Upper lobe of left lung (tissue), 6 donors: ENCODE measurements at regions not wholly inside any gene's neighbourhood (a gene's known extent, or its start where the extent isn't known, plus 50 kb on each side); places are given as distances from the start of the nearest gene placed in this dataset.
A peak's percentile ranks its signal among the peaks of the same experiment; 100 is the strongest.
"Not testable (repeated sequence)": the region's sequence is repeated elsewhere in the genome, so short reads cannot be mapped to it uniquely, and the experiment has no call there.

Source experiments
- ATAC-seq, 2 donors: fragments of 200-7000 bp; cut with Tn5 transposase; one replicate each; pipeline ENCODE4 v1.9.1; 2022; ENCODE audit warnings: mild to moderate bottlenecking in 2 of 2, moderate library complexity in 2 of 2; ENCODE audit not compliant: low FRiP score in 2 of 2
- DNase-seq, 2 donors: peaks; one replicate each; pipeline ENCODE4 v3.0.0-alpha.2; 2019 to 2020
- H3K27ac ChIP-seq, 4 donors: fragments of 200-600 bp; sonication (generic); one replicate each; pipeline ENCODE4 v1.5.1; 2016 to 2019
- H3K27me3 ChIP-seq, 4 donors: fragments of 200-600 bp; sonication (generic); one replicate each; pipeline ENCODE4 v1.5.1; 2017 to 2019
- H3K36me3 ChIP-seq, 4 donors: fragments of 200-600 bp; sonication (generic); one replicate each; pipeline ENCODE4 v1.5.1; 2016 to 2019
- H3K4me1 ChIP-seq, 4 donors: fragments of 200-600 bp; sonication (generic); one replicate each; pipeline ENCODE4 v1.5.1; 2018 to 2019
- H3K4me3 ChIP-seq, 4 donors: fragments of 200-600 bp; sonication (generic); one replicate each; pipeline ENCODE4 v1.5.1; 2017 to 2019; ENCODE audit warnings: mild to moderate bottlenecking in 2 of 4, moderate library complexity in 1 of 4
- H3K9me3 ChIP-seq, 4 donors: fragments of 200-600 bp; sonication (generic); one replicate each; pipeline ENCODE4 v1.5.1; 2018 to 2019
- EP300 ChIP-seq, 4 donors: sonication (generic); formaldehyde crosslinking; IDR thresholded peaks; one replicate each; pipeline ENCODE4 v1.5.1; 2017; ENCODE audit warnings: antibody characterized with exemption in 4 of 4, control low read depth in 2 of 4
- POLR2A ChIP-seq, 4 donors: fragments of 450-650 bp; IDR thresholded peaks; one replicate each; pipeline ENCODE4 v1.5.1; 2016 to 2017; ENCODE audit warnings: antibody characterized with exemption in 4 of 4, mild to moderate bottlenecking in 2 of 4
- POLR2AphosphoS5 ChIP-seq, 2 donors: sonication (generic); formaldehyde crosslinking; IDR thresholded peaks; one replicate each; pipeline ENCODE4 v1.5.1; 2017; ENCODE audit warnings: antibody characterized with exemption in 2 of 2
- WGBS, 2 donors: methylation state at CpG; one replicate each; pipeline ENCODE4 v1.1.5; 2017 to 2018; 5-methylcytosine and 5-hydroxymethylcytosine counted together
- TF ChIP-seq, protein P1 (sequence below), 6 experiments: fragments of 450-650 bp in 4 of 6; fragments of 200-600 bp in 2 of 6; sonication (generic) in 2 of 6; IDR thresholded peaks; one replicate each; pipeline ENCODE4 v1.5.1; 2016 to 2019; ENCODE audit warnings: antibody characterized with exemption in 6 of 6
- donor health status: DM: no; HTN: no; CAD: no; lungs with moderate emphysema.
- donor health status: DM: no; HTN: yes; CAD: no; lungs with severe emphysema.

DNA sequence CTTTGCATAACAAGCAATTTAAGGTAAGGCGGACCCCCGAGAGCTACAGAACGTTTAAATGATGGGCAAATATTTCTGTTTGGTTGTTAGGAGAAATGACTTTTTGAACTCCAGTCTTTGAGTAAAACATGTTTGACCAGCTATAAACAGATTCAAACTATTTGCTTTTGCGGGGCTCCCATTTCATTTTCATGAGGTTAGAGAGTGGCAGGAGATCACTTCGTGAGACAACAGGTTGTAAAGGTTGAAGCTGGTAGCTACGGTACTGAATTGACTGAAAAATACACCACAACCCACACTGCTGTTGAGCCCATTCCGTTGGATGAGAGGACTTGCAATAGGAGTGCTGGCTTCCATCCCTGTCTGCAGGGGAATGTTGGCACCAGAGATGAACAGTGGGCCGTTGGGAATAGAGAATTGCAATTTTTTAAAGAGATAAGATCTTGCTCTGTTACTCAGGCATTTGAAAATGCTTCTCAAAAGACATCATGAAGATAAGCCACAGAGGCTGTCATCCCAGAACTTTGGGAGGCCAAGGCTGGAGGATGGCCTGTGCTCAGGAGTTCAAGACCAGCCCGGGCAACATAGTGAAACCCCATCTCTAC, 65.7 kb upstream of the CARD11 start:
- DNase-seq (no peak), ATAC-seq (no peak)
- WGBS, 2 donors: 53 to 73% methylated on average over 9 of the region's 9 CpGs

DNA sequence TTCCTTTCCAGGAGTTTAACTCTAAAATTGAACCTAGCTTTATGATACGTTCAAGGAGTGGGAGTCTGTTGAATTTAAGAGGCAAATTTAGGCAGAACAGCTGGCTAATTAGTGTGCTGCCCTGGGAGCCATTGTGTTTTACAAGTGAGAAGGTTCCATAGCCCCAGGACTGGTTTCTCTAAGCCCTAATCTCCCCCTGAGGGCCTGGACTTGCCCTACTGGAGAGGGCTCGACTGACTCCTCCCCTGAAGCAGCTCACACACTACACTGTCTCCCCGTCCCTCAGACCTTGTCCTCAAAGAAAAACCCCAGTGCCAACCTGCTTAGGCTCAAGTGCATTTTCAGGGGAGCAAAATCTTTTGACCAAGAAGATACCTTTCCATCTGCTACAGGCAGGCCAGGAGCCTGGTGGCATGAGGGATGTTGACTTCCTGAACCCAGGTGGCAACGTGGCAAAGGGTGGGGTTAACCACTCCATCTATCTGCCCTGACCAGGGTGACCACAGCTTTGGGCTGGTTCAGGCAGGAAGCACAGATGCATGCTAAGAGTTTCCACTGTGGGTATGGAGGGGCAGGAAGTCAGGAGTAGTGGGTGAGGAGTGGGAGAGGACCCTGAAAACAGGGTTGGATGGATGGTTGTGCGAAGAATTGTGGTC, 68.9 kb upstream of the CARD11 start:
- 39 to 64% methylated on average over 5 of the region's 5 CpGs for WGBS, 2 donors
- ATAC-seq (peak in 1 of 2 donors; percentile 21), DNase-seq (peak in 1 of 2 donors; percentile 22)
- Histone ChIP-seq H3K9me3 (peaks cover 3 to 16% (median 4%) of the 10 kb centered on the region in 4 donors), H3K27ac (no peak overlapping the region), H3K4me3 (no peak overlapping the region), H3K4me1 (no peaks in the 10 kb centered on the region), H3K27me3 (no peaks in the 10 kb centered on the region), H3K36me3 (no peaks in the 10 kb centered on the region)
- TF ChIP-seq POLR2A (IDR thresholded peaks at IDR 0.05) (no peak), POLR2AphosphoS5 (IDR thresholded peaks at IDR 0.05) (peak in 1 of 2 donors; percentile 55), EP300 (IDR thresholded peaks at IDR 0.05) (no peak)

More for the DNA sequence above, 65.7 kb upstream of the CARD11 start:
- Histone ChIP-seq H3K36me3 (no peaks in the 10 kb centered on the region), H3K27me3 (no peaks in the 10 kb centered on the region), H3K4me1 (peaks cover 0 to 3% (median 0%) of the 10 kb centered on the region in 4 donors), H3K27ac (no peak overlapping the region), H3K4me3 (no peak overlapping the region), H3K9me3 (peaks cover 2 to 13% (median 4%) of the 10 kb centered on the region in 4 donors)
- TF ChIP-seq POLR2AphosphoS5 (IDR thresholded peaks at IDR 0.05): no peak
- TF ChIP-seq EP300 (IDR thresholded peaks at IDR 0.05): no peak
- TF ChIP-seq POLR2A (IDR thresholded peaks at IDR 0.05): no peak
- TF ChIP-seq, protein P1, sequence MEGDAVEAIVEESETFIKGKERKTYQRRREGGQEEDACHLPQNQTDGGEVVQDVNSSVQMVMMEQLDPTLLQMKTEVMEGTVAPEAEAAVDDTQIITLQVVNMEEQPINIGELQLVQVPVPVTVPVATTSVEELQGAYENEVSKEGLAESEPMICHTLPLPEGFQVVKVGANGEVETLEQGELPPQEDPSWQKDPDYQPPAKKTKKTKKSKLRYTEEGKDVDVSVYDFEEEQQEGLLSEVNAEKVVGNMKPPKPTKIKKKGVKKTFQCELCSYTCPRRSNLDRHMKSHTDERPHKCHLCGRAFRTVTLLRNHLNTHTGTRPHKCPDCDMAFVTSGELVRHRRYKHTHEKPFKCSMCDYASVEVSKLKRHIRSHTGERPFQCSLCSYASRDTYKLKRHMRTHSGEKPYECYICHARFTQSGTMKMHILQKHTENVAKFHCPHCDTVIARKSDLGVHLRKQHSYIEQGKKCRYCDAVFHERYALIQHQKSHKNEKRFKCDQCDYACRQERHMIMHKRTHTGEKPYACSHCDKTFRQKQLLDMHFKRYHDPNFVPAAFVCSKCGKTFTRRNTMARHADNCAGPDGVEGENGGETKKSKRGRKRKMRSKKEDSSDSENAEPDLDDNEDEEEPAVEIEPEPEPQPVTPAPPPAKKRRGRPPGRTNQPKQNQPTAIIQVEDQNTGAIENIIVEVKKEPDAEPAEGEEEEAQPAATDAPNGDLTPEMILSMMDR (IDR thresholded peaks at IDR 0.05): no peak

GRCh38 chr7:3114917-3115316, 71.2 kb upstream of the CARD11 start:
- DNase-seq: no peak
- H3K4me1 ChIP-seq: no peaks in the 10 kb centered on the region
- 61 to 75% methylated on average over 5 of the region's 5 CpGs for WGBS, 2 donors
- H3K36me3 ChIP-seq: no peaks in the 10 kb centered on the region
- no peaks in the 10 kb centered on the region for H3K27me3 ChIP-seq
- no peak for TF ChIP-seq POLR2AphosphoS5 (IDR thresholded peaks at IDR 0.05)
- no peak for TF ChIP-seq EP300 (IDR thresholded peaks at IDR 0.05)
- TF ChIP-seq, protein P1 (IDR thresholded peaks at IDR 0.05): no peak
- TF ChIP-seq POLR2A (IDR thresholded peaks at IDR 0.05): no peak
- H3K4me3 ChIP-seq: no peak overlapping the region
- no peak for ATAC-seq
- no peak overlapping the region for H3K27ac ChIP-seq
- peaks cover 0 to 11% (median 3%) of the 10 kb centered on the region in 4 donors for H3K9me3 ChIP-seq

DNA sequence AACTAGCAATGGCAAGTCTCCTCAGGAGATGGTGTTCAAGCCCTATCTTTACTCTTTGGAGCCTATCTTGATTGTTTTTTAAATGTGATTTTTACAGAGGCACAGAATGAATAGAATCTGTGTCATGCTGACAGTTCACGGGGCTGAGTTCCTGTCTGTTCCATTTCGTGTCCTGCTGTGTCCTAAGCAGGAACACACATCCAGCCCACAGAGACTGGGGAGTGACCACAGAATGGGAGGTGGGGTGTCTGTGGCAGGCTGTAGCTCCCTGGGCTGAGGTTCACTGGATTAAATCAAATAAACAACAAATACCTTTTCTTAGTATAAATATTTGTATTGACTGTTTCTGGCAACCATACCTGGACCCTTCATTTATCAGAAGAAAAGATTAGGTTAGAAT, 73.4 kb upstream of the CARD11 start:
- ATAC-seq: no peak
- Histone ChIP-seq H3K9me3 (peaks cover 0 to 16% (median 3%) of the 10 kb centered on the region in 4 donors), H3K27ac (no peak overlapping the region), H3K27me3 (no peaks in the 10 kb centered on the region), H3K36me3 (no peaks in the 10 kb centered on the region), H3K4me1 (no peaks in the 10 kb centered on the region), H3K4me3 (peak overlapping the region in 1 of 4 donors; percentile 2)
- WGBS, 2 donors: 13 to 16% methylated on average over 2 of the region's 2 CpGs
- TF ChIP-seq POLR2A (IDR thresholded peaks at IDR 0.05) (no peak), EP300 (IDR thresholded peaks at IDR 0.05) (no peak), POLR2AphosphoS5 (IDR thresholded peaks at IDR 0.05) (no peak)
- TF ChIP-seq, protein P1 (IDR thresholded peaks at IDR 0.05): no peak
- no peak for DNase-seq

- no peak for DNase-seq
- peak overlapping the region in 1 of 4 donors; percentile 23 for H3K4me3 ChIP-seq
- H3K9me3 ChIP-seq: peaks cover 0 to 16% (median 3%) of the 10 kb centered on the region in 4 donors
- TF ChIP-seq POLR2AphosphoS5 (IDR thresholded peaks at IDR 0.05) (no peak), EP300 (IDR thresholded peaks at IDR 0.05) (no peak), POLR2A (IDR thresholded peaks at IDR 0.05) (no peak)
- TF ChIP-seq, protein P1 (IDR thresholded peaks at IDR 0.05): no peak
- H3K27ac ChIP-seq: peak overlapping the region in 1 of 4 donors; percentile 21
- no peaks in the 10 kb centered on the region for H3K27me3 ChIP-seq
- H3K4me1 ChIP-seq: no peaks in the 10 kb centered on the region
- ATAC-seq: no peak
- no peaks in the 10 kb centered on the region for H3K36me3 ChIP-seq
- WGBS, 2 donors: 5 to 6% methylated on average over 8 of the region's 8 CpGs
Measured at GRCh38 chr7:3117488-3118231, 74.0 kb upstream of the CARD11 start.

DNA sequence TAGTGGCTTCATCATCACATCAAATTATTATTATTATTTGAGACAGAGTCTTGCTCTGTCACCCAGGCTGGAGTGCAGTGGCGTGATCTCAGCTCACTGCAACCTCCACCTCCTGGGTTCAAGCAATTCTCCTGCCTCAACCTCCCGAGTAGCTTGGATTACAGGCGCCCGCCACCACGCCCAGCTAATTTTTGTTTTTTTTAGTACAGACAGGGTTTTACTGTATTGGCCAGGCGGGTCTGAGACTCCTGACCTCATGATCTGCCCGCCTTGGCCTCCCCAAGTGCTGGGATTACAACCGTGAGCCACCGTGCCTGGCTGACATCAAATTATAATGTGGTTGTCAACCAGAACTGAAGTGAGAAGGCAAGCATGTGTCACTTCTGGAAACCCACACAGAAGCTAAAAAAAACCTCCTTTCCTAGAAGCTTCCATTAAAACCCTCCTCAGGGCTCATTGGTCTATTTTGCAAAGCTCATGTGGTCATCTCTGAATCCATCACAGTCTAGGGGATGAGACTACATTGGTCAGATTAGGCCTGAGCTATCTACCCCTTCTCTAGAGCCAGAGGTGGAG, 75.8 kb upstream of the CARD11 start:
- H3K4me1 ChIP-seq, DNase-seq: not testable (repeated sequence)

More for the DNA sequence above, 75.8 kb upstream of the CARD11 start:
- not testable (repeated sequence) for H3K4me3 ChIP-seq, H3K36me3 ChIP-seq, ATAC-seq, H3K9me3 ChIP-seq, H3K27ac ChIP-seq, H3K27me3 ChIP-seq
- 81 to 86% methylated on average over 9 of the region's 9 CpGs for WGBS, 2 donors
